Heart right ventricle (tissue), 16 donors: ENCODE measurements at regions not wholly inside any gene's neighbourhood (a gene's known extent, or its start where the extent isn't known, plus 50 kb on each side); places are given as distances from the start of the nearest gene placed in this dataset.

Source experiments
- ATAC-seq, 8 donors: fragments of 200-7000 bp; cut with Tn5 transposase; one replicate each; pipeline ENCODE4 v1.9.1; 2020; ENCODE audit warnings: mild to moderate bottlenecking in 8 of 8, moderate library complexity in 8 of 8, moderate number of reproducible peaks in 1 of 8
- DNase-seq, 2 donors: peaks; one replicate each; pipeline ENCODE4 v3.0.0-alpha.2; 2020
- H3K27ac ChIP-seq, 10 donors: fragments of 200-600 bp; sonication (generic) in 2 of 10; one replicate each; pipeline versions ENCODE4 v1.5.0 to v1.8.0; 2020 to 2022; ENCODE audit warnings: mild to moderate bottlenecking in 3 of 10
- H3K27me3 ChIP-seq, 7 donors: fragments of 200-600 bp; one replicate each; pipeline ENCODE4 v1.8.0; 2021 to 2022; ENCODE audit warnings: mild to moderate bottlenecking in 2 of 7
- H3K36me3 ChIP-seq, 9 donors: fragments of 200-600 bp; sonication (generic) in 1 of 9; one replicate each; pipeline versions ENCODE4 v1.5.0 to v1.8.0; 2020 to 2022; ENCODE audit warnings: mild to moderate bottlenecking in 2 of 9
- H3K4me1 ChIP-seq, 9 donors: fragments of 200-600 bp; sonication (generic) in 1 of 9; one replicate each; pipeline versions ENCODE4 v1.5.0 to v1.8.0; 2020 to 2022; ENCODE audit warnings: mild to moderate bottlenecking in 4 of 9
- H3K4me3 ChIP-seq, 10 donors: fragments of 200-600 bp; sonication (generic) in 2 of 10; one replicate each; pipeline versions ENCODE4 v1.5.0 to v1.8.0; 2020 to 2022; ENCODE audit warnings: mild to moderate bottlenecking in 7 of 10, moderate library complexity in 2 of 10
- H3K9me3 ChIP-seq, 11 donors: fragments of 200-600 bp in 10 of 11; sonication (generic) in 2 of 11; one replicate each; pipeline versions ENCODE4 v1.5.0 to v1.8.0; 2013 to 2022; ENCODE audit warnings: mild to moderate bottlenecking in 2 of 11, control low read depth in 1 of 11, moderate library complexity in 1 of 11
- CTCF ChIP-seq, 9 donors: fragments of 200-600 bp; sonication (generic) in 2 of 9; IDR thresholded peaks; one replicate each; pipeline versions ENCODE4 v1.5.0 to v1.8.0; 2021 to 2022; ENCODE audit warnings: antibody characterized with exemption in 9 of 9, mild to moderate bottlenecking in 5 of 9, moderate library complexity in 1 of 9
- WGBS, 2 donors: extraction: QIAGEN DNeasy Blood & Tissue Kit; methylation state at CpG; one replicate each; pipeline ENCODE4 v1.1.7; 2013; ENCODE audit warnings: inconsistent platforms in 1 of 2; 5-methylcytosine and 5-hydroxymethylcytosine counted together
- intact Hi-C, 10 donors: fragments of 100-400 bp; cut with DNase I; formaldehyde crosslinking; loops; one replicate each; pipeline versions ENCODE4 v1.11.1 to v1.14.2; 2022
- donor health status: Arrhythmogenic right ventricular cardiomyopathy.
- donor health status: ischemic (EF 13 %, LVEDD 7.1; RV severe dilation, severe dysfunction).
- donor health status: healthy with polysubstance abuse.
- donor health status: DM: no; HTN: yes; CAD: no.
- donor health status: DM: no; HTN: no; CAD: no.
- donor health status: ischemic (EF 25% LVEDD 6.9; RV normal size, moderate dysfunction).
- donor health status: ischemic (EF 25% LVEDD 5.7; RV mildly dilated, moderate dysfunction).
- donor health status: healthy.
- donor health status: DM: yes; HTN: yes; CAD: no.
- donor health status: Ischemic cardiomyopathy.
- donor health status: ischemic (EF 35%, LVEDD 5.7; RV mildly dilated, moderate dysfunction).
- donor health status: nonischemic (EF 11% LVEDD 7.7; RV severe dilation, severe dysfunction).
- donor health status: DM: yes; HTN: yes; CAD: no.
- donor health status: PGD.
- donor health status: ischemic (EF 29% LVEDD 5.4; RV normal size, mild dysfunction).
- donor health status: nonischemic (EF 23%, LVEDD 6.1; RV moderate dilation, normal function).

DNA sequence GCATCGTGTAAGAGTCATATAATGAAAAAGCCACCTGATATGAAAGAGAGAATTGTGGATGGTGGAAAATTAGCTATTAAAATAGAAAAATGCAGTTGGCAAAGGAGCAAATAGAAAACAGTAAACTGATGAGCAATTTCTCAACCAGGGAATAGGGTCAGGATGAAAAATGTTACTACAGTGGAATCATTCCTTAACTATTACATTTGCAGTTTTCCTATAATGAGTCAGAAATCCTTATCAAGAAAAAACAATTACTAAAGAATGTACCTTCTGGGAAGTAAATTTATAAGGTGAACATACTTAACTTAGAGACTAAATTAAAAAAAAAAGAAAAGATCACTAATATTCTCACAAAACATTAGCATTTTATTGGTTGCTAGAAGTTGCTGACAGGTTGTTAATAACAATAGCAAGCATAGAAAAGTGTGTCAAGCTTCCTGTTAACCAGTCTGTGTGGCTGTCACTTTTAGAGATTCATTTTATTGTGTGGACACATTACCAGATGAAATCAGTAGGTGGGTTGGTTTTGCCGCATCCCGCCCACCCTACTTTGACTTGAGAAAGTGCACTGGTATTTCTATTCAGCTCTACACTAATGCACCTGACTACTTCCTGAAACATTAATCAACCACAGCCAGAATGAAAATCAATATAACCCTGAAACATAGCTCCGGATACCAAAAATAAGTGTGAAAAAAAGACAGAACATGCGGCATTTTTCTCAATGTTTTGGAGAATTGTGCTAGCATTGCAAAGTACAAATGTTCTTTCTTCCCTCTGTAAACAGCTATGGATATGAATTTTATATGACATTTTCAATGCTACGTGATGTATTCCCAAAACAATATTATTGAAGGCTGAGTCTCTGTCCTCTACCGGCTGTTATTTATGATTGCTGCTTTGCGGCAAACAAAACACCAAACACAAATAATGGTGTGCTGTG lies 576.7 kb downstream of the SLC16A7 start:
- H3K36me3 ChIP-seq, result no peaks in the 10 kb centered on the region
- 77 to 82% methylated on average over 8 of the region's 8 CpGs for WGBS, 2 donors
- H3K4me1 ChIP-seq, result no peaks in the 10 kb centered on the region
- H3K4me3 ChIP-seq, result no peak overlapping the region
- no peaks in the 10 kb centered on the region for H3K27me3 ChIP-seq
- H3K27ac ChIP-seq, result no peak overlapping the region
- H3K9me3 ChIP-seq, result no peaks in the 10 kb centered on the region
- no peak for TF ChIP-seq CTCF (IDR thresholded peaks at IDR 0.05)
- DNase-seq, result no peak
- intact Hi-C loops, result no loop called here
- ATAC-seq, result no peak

DNA sequence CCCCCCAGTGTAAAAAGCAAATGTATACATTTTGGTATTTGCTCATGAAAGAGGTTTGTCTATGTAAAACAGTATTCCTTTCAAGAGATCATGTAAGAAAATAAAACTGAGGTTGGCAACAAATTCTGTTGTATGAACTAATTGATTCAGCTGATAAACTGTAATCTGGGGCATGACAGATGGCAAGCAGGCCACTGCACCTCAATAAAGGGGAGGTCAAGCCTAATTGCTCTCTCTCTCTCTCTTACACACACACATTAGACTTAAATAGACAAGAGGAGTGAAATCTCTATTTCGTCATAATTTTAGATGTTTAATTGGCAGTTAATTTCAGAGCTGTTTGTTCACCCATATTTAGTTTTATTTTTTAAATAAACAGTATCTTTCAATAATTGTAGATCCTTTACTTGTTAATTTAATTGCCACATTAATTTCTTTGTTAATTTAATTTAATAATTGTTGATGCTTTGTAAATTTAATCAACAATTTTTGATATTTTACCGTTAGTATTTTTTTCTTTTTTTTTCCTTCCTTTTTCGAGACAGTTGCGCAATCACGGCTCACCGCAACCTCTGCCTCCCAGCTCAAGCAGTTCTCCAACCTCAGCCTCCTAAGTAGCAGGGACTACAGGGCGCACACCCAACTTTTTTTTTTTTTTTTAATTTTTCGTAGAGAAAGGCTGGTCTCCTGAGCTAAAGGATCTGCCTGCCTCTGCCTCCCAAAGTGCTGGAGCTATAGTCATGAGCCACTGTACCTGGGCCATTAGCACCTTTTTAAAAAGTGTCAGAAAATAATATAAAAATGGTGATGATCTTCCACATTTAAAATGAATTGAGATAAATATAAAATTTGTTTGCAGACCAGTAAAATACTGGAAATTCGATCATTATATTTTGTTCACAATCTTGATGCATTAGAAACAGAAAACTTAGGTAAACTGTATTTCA lies 577.7 kb downstream of the SLC16A7 start:
- intact Hi-C loops, result no loop called here

DNA sequence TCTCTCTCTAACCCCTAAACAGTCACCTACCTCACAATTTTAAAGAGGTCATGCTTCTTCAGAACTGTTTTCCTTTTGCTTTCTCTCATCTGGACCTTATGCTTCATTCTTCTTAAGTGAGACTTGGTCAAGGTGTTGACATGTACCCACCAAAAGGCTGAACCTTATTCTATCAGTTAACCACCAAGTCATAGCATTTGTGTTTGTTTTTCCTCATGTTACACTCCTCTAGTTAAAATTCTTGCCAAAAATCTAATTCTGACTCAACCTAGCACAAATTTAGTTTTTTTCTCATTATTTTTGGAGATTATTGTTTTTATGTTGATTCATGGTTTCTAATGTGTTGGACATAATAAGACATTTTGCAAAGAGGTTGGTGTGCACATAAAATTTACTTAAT lies 578.6 kb downstream of the SLC16A7 start:
- intact Hi-C loops, result no loop called here
- no peaks in the 10 kb centered on the region for H3K36me3 ChIP-seq
- DNase-seq, result no peak
- H3K4me1 ChIP-seq, result no peaks in the 10 kb centered on the region
- no peaks in the 10 kb centered on the region for H3K9me3 ChIP-seq
- TF ChIP-seq CTCF (IDR thresholded peaks at IDR 0.05), result no peak
- no peaks in the 10 kb centered on the region for H3K27me3 ChIP-seq
- no peak for ATAC-seq
- no peak overlapping the region for H3K27ac ChIP-seq
- H3K4me3 ChIP-seq, result no peak overlapping the region

More for the DNA sequence above, 577.7 kb downstream of the SLC16A7 start:
- 86 to 91% methylated on average over 9 of the region's 9 CpGs for WGBS, 2 donors
- Histone ChIP-seq H3K27me3 (no peaks in the 10 kb centered on the region), H3K36me3 (no peaks in the 10 kb centered on the region), H3K9me3 (no peaks in the 10 kb centered on the region), H3K4me3 (no peak overlapping the region), H3K4me1 (no peaks in the 10 kb centered on the region), H3K27ac (no peak overlapping the region)
- no peak for TF ChIP-seq CTCF (IDR thresholded peaks at IDR 0.05)
- ATAC-seq (no peak), DNase-seq (no peak)

DNA sequence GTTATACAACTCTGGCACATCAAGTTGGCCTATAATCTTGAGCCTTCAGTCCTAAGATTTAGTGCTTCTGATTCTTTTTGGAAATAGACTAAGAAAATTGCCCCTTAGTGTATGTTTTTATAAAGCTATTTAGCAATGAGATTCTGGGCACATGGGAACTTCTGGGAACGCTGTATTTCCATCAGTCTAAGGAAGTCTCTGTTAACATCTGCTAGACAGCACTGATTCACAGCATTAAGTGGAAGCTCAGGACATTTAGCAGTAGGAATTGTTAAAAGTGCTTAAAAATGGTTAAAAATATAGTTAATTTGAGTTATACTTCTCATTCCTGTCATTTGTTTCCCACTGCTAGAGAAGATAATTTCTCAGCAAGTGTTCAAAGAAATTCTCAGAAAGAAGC lies 579.1 kb downstream of the SLC16A7 start:
- no peak overlapping the region for H3K27ac ChIP-seq
- 32 to 37% methylated on average over 1 of the region's 1 CpG for WGBS, 2 donors
- H3K36me3 ChIP-seq, result no peaks in the 10 kb centered on the region
- H3K4me3 ChIP-seq, result no peak overlapping the region
- no peak for DNase-seq
- no peaks in the 10 kb centered on the region for H3K4me1 ChIP-seq
- no peak for TF ChIP-seq CTCF (IDR thresholded peaks at IDR 0.05)
- intact Hi-C loops, result no loop called here
- H3K9me3 ChIP-seq, result no peaks in the 10 kb centered on the region
- no peaks in the 10 kb centered on the region for H3K27me3 ChIP-seq
- no peak for ATAC-seq
